PC-9 (cell line): ENCODE measurements at regions not wholly inside any gene's neighbourhood (a gene's known extent, or its start where the extent isn't known, plus 50 kb on each side); places are given as distances from the start of the nearest gene placed in this dataset.

Source experiments
- BruUV-seq: library from RNA; stranded (reverse); fragments of 400-500 nt; replicated peaks from 2 replicates; lab custom pipeline; 2021; lab: Mats Ljungman, UMichigan
- CTCF ChIA-PET: fragments of 300-600 bp; sonication (Branson Sonifier 250); formaldehyde crosslinking; loops from one replicate; lab custom pipeline; 2022; ENCODE audit warnings: antibody characterized with exemption; lab: Charles Lee
- POLR2A ChIA-PET: fragments of 300-600 bp; sonication (Branson Sonifier 250); formaldehyde crosslinking; loops from one replicate; lab custom pipeline; 2022; ENCODE audit warnings: antibody characterized with exemption; ENCODE audit not compliant: unreplicated experiment; lab: Charles Lee
- DNase-seq, 2 experiments: peaks; one replicate each; pipeline versions ENCODE4 v3.0.0 to v3.0.0-alpha.2; 2015 to 2022; ENCODE audit warnings: mixed read lengths in 1 of 2
- H2AFZ ChIP-seq: fragments of 200-600 bp; sonication (generic); 2 replicates; pipeline ENCODE4 v1.8.1; 2017; ENCODE audit warnings: antibody characterized with exemption
- H3F3A ChIP-seq: fragments of 200-600 bp; sonication (generic); 2 replicates; pipeline ENCODE4 v1.8.1; 2017; ENCODE audit warnings: antibody characterized with exemption, mild to moderate bottlenecking, low read depth; ENCODE audit not compliant: insufficient read depth
- H3K27ac ChIP-seq: fragments of 200-600 bp; sonication (generic); 2 replicates; pipeline ENCODE4 v1.6.1; 2016; ENCODE audit warnings: mixed run types
- H3K27me3 ChIP-seq: fragments of 200-600 bp; sonication (generic); 2 replicates; pipeline ENCODE4 v1.6.1; 2016; ENCODE audit warnings: low read depth, mixed run types; ENCODE audit not compliant: insufficient read depth
- H3K36me3 ChIP-seq: fragments of 200-600 bp; sonication (generic); 2 replicates; pipeline ENCODE4 v1.6.1; 2016; ENCODE audit warnings: low read depth, mixed run types
- H3K4me1 ChIP-seq: fragments of 200-600 bp; sonication (generic); replicated peaks from 2 replicates; pipeline ENCODE4 v1.6.1; 2016; ENCODE audit warnings: mixed run types; ENCODE audit not compliant: insufficient read depth
- H3K4me2 ChIP-seq: fragments of 200-600 bp; sonication (generic); 2 replicates; pipeline ENCODE4 v1.6.1; 2017; ENCODE audit warnings: mixed run types
- H3K4me3 ChIP-seq: fragments of 200-600 bp; sonication (generic); 2 replicates; pipeline ENCODE4 v1.6.1; 2016; ENCODE audit warnings: mixed run types
- H3K79me2 ChIP-seq: fragments of 200-600 bp; sonication (generic); 2 replicates; pipeline ENCODE4 v1.6.1; 2017; ENCODE audit warnings: low read depth, mixed run types
- H3K9me2 ChIP-seq: fragments of 200-600 bp; sonication (generic); 2 replicates; pipeline ENCODE4 v1.8.1; 2017; ENCODE audit warnings: mild to moderate bottlenecking; ENCODE audit not compliant: insufficient read depth
- H3K9me3 ChIP-seq: fragments of 200-600 bp; sonication (generic); 2 replicates; pipeline ENCODE4 v1.8.1; 2016; ENCODE audit warnings: low read depth; ENCODE audit not compliant: insufficient read depth
- H4K20me1 ChIP-seq: fragments of 200-600 bp; sonication (generic); 2 replicates; pipeline ENCODE4 v1.8.1; 2017; ENCODE audit not compliant: insufficient read depth
- CTCF ChIP-seq: fragments of 200-600 bp; sonication (generic); conservative IDR thresholded peaks from 2 replicates; pipeline ENCODE4 v1.6.1; 2017; ENCODE audit warnings: mixed run types, antibody characterized with exemption, mild to moderate bottlenecking, moderate library complexity
- EZH2 ChIP-seq: fragments of 200-600 bp; sonication (generic); IDR thresholded peaks from 2 replicates; pipeline ENCODE4 v1.8.0; 2017; ENCODE audit warnings: antibody characterized with exemption, low read depth
- intact Hi-C: fragments of 100-400 bp; cut with micrococcal nuclease; formaldehyde crosslinking; loops from one replicate; pipeline ENCODE4 v1.10.0; 2022; ENCODE audit not compliant: unreplicated experiment

GRCh38 chr1:37151789-37152188 is 117.5 kb upstream of the GRIK3 start:
- no TSS peak for BruUV-seq
- Histone ChIP-seq H3K27me3 (peaks cover 18% of the 10 kb centered on the region; the same call in 1 of the 2 replicates), H3K9me3 (no peaks in the 10 kb centered on the region), H3K36me3 (no peaks in the 10 kb centered on the region), H3F3A (no peaks in the 10 kb centered on the region), H3K4me3 (no peak overlapping the region), H3K27ac (no peak overlapping the region), H3K4me1 (no peaks in the 10 kb centered on the region), H2AFZ (no peak overlapping the region), H3K9me2 (no peaks in the 10 kb centered on the region), H3K79me2 (no peaks in the 10 kb centered on the region), H3K4me2 (no peak overlapping the region), H4K20me1 (no peaks in the 10 kb centered on the region)
- ChIA-PET CTCF (no interaction called here), POLR2A (no interaction called here)
- no peak for DNase-seq
- intact Hi-C loops = no loop called here
- TF ChIP-seq EZH2 (no peak), CTCF (no peak)

GRCh38 chr1:37152491-37152890 is 118.2 kb upstream of the GRIK3 start:
- Histone ChIP-seq H3K79me2 (no peaks in the 10 kb centered on the region), H4K20me1 (no peaks in the 10 kb centered on the region), H3K9me2 (no peaks in the 10 kb centered on the region), H3K27me3 (peaks cover 18% of the 10 kb centered on the region; the same call in 1 of the 2 replicates), H3K27ac (no peak overlapping the region), H3K4me1 (no peaks in the 10 kb centered on the region), H3F3A (no peaks in the 10 kb centered on the region), H3K4me3 (no peak overlapping the region), H3K4me2 (no peak overlapping the region), H3K36me3 (no peaks in the 10 kb centered on the region), H2AFZ (no peak overlapping the region), H3K9me3 (no peaks in the 10 kb centered on the region)
- no peak for DNase-seq
- intact Hi-C loops = no loop called here
- no TSS peak for BruUV-seq
- TF ChIP-seq CTCF = no peak
- no peak for TF ChIP-seq EZH2
- CTCF ChIA-PET = no interaction called here
- POLR2A ChIA-PET = no interaction called here

GRCh38 chr1:37153116-37154100 is 119.1 kb upstream of the GRIK3 start:
- BruUV-seq = no TSS peak

More at GRCh38 chr1:37153116-37154100, 119.1 kb upstream of the GRIK3 start:
- Histone ChIP-seq H3K79me2 (no peaks in the 10 kb centered on the region), H3K27me3 (peaks cover 25% of the 10 kb centered on the region; the same call in 1 of the 2 replicates), H3K4me1 (no peaks in the 10 kb centered on the region), H3K4me2 (no peak overlapping the region), H2AFZ (no peak overlapping the region), H3K9me2 (no peaks in the 10 kb centered on the region), H4K20me1 (no peaks in the 10 kb centered on the region), H3K9me3 (no peaks in the 10 kb centered on the region), H3K36me3 (no peaks in the 10 kb centered on the region), H3F3A (no peaks in the 10 kb centered on the region), H3K27ac (no peak overlapping the region), H3K4me3 (no peak overlapping the region)
- TF ChIP-seq EZH2 (no peak), CTCF (no peak)
- intact Hi-C loops = no loop called here
- ChIA-PET POLR2A (no interaction called here), CTCF (interaction anchor here (0.6 kb wide), 1 partner anchor 704 kb away, joined by 3 read pairs; no protein-coding TSS in a partner anchor)
- DNase-seq = no peak
